ENCODE measurements at regions not wholly inside any gene's neighbourhood (a gene's known extent, or its start where the extent isn't known, plus 50 kb on each side); places are given as distances from the start of the nearest gene placed in this dataset.
A peak's percentile ranks its signal among the peaks of the same experiment; 100 is the strongest.

DNA sequence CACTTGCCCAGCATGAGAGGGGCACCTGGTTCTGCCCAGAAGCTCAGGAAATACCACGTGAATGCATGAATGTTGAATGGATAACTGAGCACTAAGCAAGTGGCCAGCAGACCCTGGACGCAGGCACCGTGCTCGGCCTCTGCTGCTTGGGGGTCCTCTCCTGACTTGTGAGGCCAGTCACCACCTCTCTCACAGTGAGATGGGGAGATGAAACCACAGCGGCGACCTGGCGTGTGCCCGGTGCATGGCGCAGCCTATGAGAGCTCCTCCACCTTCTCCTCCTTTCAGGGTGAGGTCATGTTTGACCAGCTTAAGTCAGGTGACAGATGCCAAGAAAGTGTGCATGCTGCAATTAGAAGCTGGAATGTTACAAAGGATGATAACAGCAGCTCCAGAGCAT lies 75.5 kb downstream of the HMX1 start:
- peak; percentile 74 for DNase-seq

- DNase-seq: no peak
These were observed 76.5 kb downstream of the HMX1 start for GRCh38 chr4:8795140-8795539.

- DNase-seq: no peak
These were observed 77.1 kb downstream of the HMX1 start for GRCh38 chr4:8794491-8794890.

DNA sequence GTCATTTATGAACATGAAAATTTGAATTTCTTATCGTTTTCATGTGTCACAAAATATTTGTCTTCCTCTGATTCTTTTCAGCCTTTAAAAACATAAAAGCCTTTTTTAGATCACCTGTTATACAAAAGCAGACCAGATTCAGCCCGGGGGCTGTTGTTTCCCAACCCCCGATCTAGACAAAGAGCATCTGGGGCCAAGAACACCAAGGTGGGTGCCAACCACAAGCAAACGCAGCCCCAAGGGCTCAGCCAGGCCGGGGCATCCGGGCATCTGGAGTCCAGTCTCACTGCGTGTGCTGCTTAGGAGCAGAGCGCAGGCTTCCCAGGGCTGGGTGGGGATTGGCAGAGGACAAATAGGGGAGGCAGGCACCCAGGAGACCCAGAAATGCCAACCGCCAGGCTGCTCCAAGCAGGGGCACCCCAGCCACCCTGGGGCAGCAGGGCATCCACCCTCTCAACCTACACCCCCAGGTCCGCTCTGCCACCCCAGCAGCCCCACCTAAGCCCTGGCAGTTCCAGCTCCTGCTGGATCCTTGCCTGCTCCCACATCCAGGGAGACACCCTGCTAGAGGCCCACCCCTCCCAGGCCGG lies 78.0 kb downstream of the HMX1 start:
- no peak for DNase-seq

- DNase-seq: no peak
These were observed 79.1 kb downstream of the HMX1 start for GRCh38 chr4:8792491-8792890.

DNA sequence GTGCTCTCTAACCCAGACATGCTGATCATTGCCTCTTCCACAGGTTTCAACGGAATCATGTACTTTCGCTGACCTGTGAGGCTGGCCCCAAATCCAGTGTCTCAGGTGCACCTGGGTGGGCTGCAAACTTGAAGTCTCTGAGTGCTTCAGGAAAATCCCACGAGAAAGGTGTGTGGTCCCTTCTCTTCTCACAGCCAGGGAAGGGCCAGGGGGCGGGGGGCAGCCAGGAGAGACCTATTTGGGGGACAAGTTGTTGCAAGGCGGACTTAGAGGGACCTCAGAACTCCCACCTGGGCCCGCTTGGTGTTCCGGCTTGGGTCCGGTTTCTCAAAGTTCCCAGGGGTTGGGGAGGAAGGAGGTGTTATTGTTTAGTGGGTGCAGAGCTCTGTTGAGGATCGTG lies 80.0 kb downstream of the HMX1 start:
- no peak for DNase-seq

DNA sequence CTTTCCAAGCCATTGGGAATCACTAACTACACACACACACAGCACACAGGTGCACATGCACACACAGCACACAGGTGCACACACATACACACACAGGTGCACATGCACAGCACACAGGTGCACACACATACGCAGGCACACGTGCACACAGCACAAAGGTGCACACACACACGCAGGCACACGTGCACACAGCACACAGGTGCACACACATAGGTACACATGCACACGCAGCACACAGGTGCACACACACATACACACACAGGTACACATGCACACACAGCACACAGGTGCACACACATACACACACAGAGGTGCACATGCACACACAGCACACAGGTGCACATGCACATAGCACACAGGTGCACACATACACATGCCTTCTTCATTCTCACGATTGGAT lies 80.9 kb downstream of the HMX1 start:
- no peak for DNase-seq

GRCh38 chr4:8788174-8788573 lies 83.5 kb downstream of the HMX1 start:
- no peak for DNase-seq

DNA sequence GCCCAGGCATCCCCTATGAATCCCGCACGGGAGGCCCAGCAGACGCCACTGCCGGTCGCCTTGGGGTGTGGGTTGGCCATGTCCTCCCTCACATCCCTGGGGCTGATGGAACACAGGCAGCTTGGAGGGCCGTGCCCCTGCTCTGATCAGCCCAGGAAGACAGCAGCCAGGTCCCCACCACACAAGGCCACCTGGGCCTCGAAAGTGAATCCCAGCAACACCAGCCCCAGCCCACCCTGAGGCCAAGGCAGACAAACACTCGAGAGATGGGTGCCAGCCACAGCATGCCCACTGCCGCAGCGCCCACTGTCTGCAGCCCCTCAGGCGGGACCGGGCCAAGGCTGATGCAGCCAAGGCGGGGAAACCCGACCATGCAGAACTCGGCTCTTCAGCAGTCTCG lies 85.5 kb downstream of the HMX1 start:
- no peak for DNase-seq

DNA sequence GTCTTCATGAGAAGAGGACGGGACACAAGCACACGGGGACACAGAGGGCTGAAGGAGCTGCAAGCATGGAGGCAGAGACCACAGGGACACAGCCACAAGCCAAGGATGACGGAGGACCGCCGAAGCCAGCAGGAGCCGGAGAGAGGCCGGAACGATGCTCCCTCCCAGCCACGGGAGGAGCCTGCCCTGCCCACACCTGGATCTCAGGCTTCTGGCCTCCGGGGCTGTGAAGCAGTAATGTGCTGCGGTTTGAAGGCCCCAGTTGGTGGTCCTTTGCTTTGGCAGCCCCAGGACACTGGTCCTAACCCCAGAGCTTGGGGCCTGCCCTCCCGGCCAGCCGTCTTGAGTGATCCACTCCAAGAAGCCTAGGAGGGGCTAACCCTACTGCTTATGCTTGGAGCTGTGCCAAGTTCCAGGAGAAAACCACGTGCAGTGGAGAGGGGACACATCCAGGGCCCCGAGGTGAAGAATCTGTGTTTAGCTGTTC lies 85.9 kb downstream of the HMX1 start:
- no peak for DNase-seq

GRCh38 chr4:8783736-8784135 lies 87.9 kb downstream of the HMX1 start:
- DNase-seq: no peak

GRCh38 chr4:8782135-8782534 lies 89.5 kb downstream of the HMX1 start:
- DNase-seq: no peak

GRCh38 chr4:8781641-8782040 lies 90.0 kb downstream of the HMX1 start:
- no peak for DNase-seq

DNA sequence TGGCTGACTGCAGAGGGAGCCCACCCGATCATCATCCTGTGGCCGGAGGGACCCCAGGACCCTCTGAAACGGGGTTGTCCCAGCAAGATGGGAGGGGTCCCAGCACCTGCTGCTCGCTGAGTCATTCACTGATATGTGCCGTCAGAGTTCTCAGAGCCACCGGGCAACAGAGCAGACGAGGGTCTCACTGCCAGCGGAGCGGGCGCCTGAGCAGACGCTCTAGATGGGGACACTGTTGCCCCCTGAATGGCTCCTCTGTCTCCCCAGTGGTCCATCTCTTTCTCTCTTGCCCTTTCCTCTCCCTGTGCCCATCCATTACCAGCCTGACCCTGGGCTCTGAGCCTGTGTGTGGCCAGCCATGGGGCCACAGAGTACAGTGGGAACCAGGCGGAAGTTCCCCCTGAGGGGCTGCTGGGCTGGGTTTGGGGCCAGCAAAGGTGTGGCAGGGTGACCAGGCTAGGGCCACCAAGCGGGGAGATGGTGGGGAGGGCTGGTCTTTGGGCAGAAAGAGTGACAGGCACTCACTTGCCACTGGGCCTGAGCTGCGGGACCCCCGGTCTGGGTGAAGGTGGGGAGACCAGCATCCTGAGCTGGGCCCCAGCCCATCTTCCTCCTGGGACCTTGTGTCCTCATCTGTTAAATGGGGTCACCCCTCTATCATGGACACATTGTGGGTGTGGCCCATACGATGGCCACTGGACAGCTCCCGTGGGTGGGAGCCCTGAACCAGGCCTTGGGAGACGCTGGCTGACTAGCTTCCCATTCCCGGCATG lies 90.9 kb downstream of the HMX1 start:
- DNase-seq: no peak

- DNase-seq: no peak
These were observed 91.6 kb downstream of the HMX1 start for GRCh38 chr4:8780086-8780485.

DNA sequence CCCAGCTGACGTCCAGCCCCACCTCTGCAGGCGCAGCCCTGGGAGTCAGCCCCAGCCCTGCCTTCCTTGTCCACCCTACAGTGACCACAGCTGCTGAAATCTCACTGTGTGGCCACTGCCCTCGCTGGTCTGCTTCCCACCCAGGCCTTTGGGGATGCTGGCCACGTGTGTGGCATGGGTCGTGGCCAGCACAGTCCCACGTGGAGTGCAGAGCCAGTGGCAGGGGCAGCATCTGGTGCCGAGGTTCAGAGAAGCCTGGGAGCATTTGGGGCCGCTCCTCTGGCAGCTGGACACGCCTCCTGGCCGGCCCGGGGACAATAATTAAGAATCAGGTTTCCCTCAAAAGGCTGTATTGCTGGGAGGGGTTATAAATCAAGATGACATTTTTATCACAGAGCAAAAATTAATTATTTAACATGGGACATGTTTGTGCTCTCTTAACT lies 92.1 kb downstream of the HMX1 start:
- DNase-seq: no peak

DNA sequence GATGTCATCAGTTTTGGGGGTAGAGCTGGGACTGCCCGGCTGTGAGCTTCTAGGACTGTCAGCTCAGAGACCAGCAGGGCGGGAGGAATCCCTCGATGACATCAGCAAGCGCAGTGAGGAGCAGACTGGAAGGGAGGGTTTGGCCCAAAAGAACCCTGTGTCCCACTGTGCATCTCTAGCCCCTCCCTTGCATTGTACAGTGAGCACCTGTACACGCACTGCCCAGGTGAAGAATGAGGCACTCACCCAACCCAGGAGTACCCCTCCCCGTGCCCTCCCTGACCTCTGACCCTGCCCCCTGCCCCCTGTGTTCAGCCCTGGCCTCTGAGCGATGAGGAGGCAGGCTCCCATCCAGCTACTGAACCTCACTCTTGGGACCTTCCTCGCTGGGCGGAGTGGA lies 92.9 kb downstream of the HMX1 start:
- DNase-seq: no peak

DNA sequence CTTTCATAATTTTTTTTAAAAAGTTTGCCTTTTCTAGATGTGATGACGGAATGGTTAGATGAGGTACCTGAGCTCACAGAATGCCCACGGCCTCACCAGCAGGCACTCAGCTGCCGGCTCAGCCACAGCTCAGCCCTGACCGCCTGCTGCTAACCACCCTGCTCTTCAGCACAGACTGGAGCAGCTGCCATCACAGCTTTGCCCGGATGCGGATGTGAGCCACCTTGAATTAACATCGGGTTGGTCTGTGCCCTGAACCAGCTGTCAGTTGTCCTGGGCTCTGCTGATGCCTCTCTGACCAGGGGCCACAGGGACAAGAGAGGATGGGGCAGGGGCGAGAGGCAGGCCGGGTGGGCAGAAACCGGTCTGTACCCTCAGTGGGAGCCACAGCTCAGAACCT lies 93.3 kb downstream of the HMX1 start:
- no peak for DNase-seq

DNA sequence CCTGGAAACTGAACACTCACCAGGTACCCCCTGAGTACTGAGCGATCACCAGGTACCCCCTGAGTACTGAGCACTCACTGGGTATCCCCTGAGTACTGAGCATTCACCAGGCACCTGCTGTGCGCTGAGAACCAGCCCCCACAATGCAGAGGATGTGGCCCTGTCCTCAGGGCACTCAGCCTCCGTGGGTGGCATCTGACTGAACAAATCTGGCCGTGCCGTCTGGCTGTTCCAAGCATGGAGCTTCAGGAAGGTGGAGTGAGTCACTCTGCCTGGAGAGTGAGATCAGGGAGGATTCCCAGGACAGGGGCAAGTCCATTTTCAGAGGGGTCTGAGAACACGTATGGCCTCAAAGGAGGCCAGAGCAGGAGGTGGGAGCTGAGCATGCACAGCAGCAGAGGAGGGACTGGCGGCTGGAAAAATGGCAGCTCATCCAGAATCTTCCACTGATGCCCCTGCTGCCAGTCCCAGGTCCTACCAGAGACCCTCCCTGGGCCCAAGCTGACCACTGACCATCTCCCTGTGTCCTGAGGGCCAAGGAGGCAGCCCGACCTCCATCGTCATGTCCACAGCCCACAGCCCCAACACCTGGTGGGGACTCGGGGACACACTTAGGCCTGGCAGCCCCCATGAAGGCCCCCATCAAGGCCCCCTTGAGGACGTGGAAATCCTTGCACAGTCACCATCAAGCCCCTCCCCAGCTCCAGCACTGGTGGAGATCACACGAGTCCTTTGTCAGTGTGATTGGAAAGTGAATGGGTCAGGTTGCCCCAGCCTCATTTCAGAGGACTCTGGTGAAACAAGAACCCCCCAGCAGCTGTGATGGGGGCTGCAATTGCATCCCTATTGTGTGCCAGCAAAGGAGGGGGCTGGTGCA lies 94.1 kb downstream of the HMX1 start:
- DNase-seq: no peak

GRCh38 chr4:8776366-8776765 lies 95.3 kb downstream of the HMX1 start:
- DNase-seq: no peak

- DNase-seq: no peak
These were observed 95.8 kb downstream of the HMX1 start for GRCh38 chr4:8775751-8776355.

DNA sequence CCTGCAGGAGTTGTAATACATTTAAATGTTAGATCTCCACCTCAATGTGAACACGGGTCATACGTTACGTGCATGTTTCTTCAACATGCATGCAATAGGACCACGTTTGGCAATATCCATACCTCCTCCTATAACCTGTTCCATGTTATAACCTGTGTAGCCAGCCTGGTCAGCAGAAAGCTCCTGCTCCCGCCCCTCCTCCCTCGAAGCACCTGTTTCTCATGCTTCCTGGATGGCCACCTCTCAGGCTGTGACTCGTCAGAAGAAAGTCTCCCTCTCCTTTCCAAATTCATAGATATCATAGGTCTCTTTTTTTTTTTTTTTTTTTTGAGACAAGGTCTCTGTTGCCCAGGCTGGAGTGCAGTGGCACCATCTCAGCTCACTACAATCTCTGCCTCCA lies 96.5 kb downstream of the HMX1 start:
- no peak for DNase-seq

DNA sequence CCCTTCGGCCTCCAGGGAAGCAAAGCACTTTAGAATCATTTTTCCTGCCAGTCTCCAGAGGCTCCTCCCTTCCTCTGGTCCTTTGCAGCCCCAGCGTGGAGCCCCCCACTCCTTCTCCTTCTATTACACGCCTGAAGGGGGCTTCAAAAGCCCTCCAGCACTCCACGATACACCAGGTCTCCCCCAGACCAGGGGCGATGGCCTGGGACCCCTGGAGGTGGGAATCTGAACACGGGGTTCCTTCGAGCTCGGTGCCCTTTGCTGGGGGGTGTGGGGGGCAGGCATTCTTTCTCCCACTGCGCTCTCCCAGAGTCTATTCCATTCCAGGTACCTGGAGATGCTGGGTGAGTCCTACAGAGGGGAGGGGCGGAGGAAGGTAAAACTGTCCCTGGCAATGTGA lies 97.6 kb downstream of the HMX1 start:
- DNase-seq: no peak

Data from NCI-H2029 (cell line).